ENCODE measurements at regions not wholly inside any gene's neighbourhood (a gene's known extent, or its start where the extent isn't known, plus 50 kb on each side); places are given as distances from the start of the nearest gene placed in this dataset.

DNA sequence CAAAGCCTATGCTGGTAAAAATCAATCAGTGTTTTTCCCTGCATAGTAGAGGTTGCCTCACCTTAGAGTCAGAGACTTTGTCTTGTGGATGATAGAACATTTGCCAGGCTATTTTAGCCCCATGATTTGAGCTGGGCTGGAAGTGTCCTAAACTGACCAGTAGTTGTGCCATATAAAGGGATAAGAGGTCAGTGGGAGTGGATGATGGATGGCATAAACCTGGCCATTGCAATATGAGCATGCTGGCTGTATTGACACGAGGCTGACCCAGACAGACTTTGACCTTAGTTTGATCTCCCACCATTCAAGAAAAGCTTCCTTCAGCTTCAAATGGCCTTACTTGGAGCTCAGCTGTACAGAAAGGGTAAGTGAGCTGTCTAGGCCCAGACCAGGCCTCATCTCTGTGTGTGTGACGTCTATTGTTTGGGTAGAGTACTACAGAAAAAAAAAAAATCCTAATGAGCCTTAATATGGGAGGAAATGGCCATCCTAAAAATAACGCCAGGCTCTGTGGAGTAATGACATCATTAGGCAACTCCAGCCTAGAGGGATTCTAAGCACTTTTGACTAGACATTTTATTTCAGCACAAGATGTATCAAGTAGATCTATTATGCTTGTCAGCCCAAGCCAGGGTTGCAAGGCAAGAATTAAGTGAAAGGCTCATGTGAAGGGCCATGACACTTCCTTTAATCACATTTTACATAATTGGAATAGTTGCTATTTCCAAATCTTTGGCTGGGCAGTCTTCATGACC, 51.3 kb upstream of the CADM1 start:
- DNase-seq = no peak
